Stomach (tissue), 4 donors: ENCODE measurements at regions not wholly inside any gene's neighbourhood (a gene's known extent, or its start where the extent isn't known, plus 50 kb on each side); places are given as distances from the start of the nearest gene placed in this dataset.

ENCODE experiments used
- POLR2A ChIP-seq, 4 donors: fragments of 450-650 bp; IDR thresholded peaks; one replicate each; pipeline ENCODE4 v1.6.1; 2016; ENCODE audit warnings: antibody characterized with exemption in 4 of 4, control low read depth in 2 of 4, mild to moderate bottlenecking in 1 of 4, moderate library complexity in 1 of 4
- POLR2AphosphoS5 ChIP-seq, 3 donors: sonication (generic); formaldehyde crosslinking; IDR thresholded peaks; one replicate each; pipeline ENCODE4 v1.6.1; 2016; ENCODE audit warnings: antibody characterized with exemption in 3 of 3
- TF ChIP-seq, protein P1 (sequence below), 7 experiments: fragments of 450-650 bp in 4 of 7; fragments of 200-600 bp in 3 of 7; sonication (generic) in 3 of 7; IDR thresholded peaks; one replicate each; pipeline ENCODE4 v1.5.1; 2016 to 2019; ENCODE audit warnings: antibody characterized with exemption in 7 of 7, control low read depth in 2 of 7, mild to moderate bottlenecking in 1 of 7

DNA sequence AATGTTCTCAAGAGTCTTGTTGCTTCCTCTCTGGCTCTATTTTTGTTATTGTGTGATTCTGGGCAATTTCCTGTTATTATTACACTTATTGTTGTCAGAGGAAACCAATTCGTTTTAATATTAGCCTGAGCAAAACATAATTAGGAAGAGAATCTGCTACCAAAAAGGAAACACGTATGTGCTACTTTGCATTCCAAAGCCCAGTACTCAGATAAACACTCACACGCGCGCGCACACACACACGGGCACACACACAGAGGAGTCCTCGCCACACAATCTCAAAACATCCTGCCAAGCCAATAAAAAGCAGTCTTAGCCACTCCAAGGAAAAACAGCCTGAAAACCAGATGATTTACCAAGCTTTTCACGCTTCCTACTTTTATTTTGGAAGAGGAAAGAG lies 400.7 kb downstream of the NUAK1 start:
- no peak for TF ChIP-seq POLR2A (IDR thresholded peaks at IDR 0.05)
- TF ChIP-seq, protein P1, sequence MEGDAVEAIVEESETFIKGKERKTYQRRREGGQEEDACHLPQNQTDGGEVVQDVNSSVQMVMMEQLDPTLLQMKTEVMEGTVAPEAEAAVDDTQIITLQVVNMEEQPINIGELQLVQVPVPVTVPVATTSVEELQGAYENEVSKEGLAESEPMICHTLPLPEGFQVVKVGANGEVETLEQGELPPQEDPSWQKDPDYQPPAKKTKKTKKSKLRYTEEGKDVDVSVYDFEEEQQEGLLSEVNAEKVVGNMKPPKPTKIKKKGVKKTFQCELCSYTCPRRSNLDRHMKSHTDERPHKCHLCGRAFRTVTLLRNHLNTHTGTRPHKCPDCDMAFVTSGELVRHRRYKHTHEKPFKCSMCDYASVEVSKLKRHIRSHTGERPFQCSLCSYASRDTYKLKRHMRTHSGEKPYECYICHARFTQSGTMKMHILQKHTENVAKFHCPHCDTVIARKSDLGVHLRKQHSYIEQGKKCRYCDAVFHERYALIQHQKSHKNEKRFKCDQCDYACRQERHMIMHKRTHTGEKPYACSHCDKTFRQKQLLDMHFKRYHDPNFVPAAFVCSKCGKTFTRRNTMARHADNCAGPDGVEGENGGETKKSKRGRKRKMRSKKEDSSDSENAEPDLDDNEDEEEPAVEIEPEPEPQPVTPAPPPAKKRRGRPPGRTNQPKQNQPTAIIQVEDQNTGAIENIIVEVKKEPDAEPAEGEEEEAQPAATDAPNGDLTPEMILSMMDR (IDR thresholded peaks at IDR 0.05) = no peak
- TF ChIP-seq POLR2AphosphoS5 (IDR thresholded peaks at IDR 0.05) = no peak
